Smooth muscle cell (in vitro differentiated cells): ENCODE measurements at regions not wholly inside any gene's neighbourhood (a gene's known extent, or its start where the extent isn't known, plus 50 kb on each side); places are given as distances from the start of the nearest gene placed in this dataset.

ENCODE experiments used
- DNase-seq: peaks from one replicate; lab custom pipeline; 2025; ENCODE audit not compliant: unreplicated experiment; lab: John Stamatoyannopoulos, UW
- H2AFZ ChIP-seq: fragments of 200-600 bp; sonication (generic); 2 replicates; pipeline ENCODE4 v1.6.0; 2016; ENCODE audit warnings: antibody characterized with exemption, low read depth, mild to moderate bottlenecking
- H3F3A ChIP-seq: fragments of 200-600 bp; sonication (generic); 2 replicates; pipeline ENCODE4 v1.6.0; 2017; ENCODE audit warnings: antibody characterized with exemption, low read depth
- H3K27ac ChIP-seq: fragments of 200-600 bp; sonication (generic); 2 replicates; pipeline ENCODE4 v1.5.1; 2016; ENCODE audit warnings: low read depth, mild to moderate bottlenecking
- H3K27me3 ChIP-seq: fragments of 200-600 bp; sonication (generic); 2 replicates; pipeline ENCODE4 v1.6.1; 2016; ENCODE audit warnings: low read depth, mild to moderate bottlenecking
- H3K36me3 ChIP-seq: fragments of 200-600 bp; sonication (generic); 2 replicates; pipeline ENCODE4 v1.5.1; 2016; ENCODE audit warnings: low read depth
- H3K4me1 ChIP-seq: fragments of 200-600 bp; sonication (generic); 2 replicates; pipeline ENCODE4 v1.5.1; 2016; ENCODE audit warnings: low read depth
- H3K4me2 ChIP-seq: fragments of 200-600 bp; sonication (generic); 2 replicates; pipeline ENCODE4 v1.6.0; 2016; ENCODE audit warnings: mild to moderate bottlenecking
- H3K4me3 ChIP-seq: fragments of 200-600 bp; sonication (generic); 2 replicates; pipeline ENCODE4 v1.5.1; 2016; ENCODE audit warnings: mild to moderate bottlenecking
- H3K79me2 ChIP-seq: fragments of 200-600 bp; sonication (generic); 2 replicates; pipeline ENCODE4 v1.6.0; 2016; ENCODE audit warnings: low read depth, mild to moderate bottlenecking
- H3K9ac ChIP-seq: fragments of 200-600 bp; sonication (generic); 2 replicates; pipeline ENCODE4 v1.6.0; 2016; ENCODE audit warnings: low read depth
- H3K9me3 ChIP-seq: fragments of 200-600 bp; sonication (generic); replicated peaks from 2 replicates; pipeline ENCODE4 v1.5.1; 2016; ENCODE audit warnings: low read depth
- H4K20me1 ChIP-seq: fragments of 200-600 bp; sonication (generic); 2 replicates; pipeline ENCODE4 v1.6.0; 2016; ENCODE audit warnings: low read depth
- WGBS: methylation state at CpG from one replicate; pipeline ENCODE4 v1.1.7; 2016; ENCODE audit warnings: low lambda C conversion rate; 5-methylcytosine and 5-hydroxymethylcytosine counted together
- TF ChIP-seq, protein P1 (sequence below): fragments of 200-600 bp; sonication (generic); IDR thresholded peaks from 2 replicates; pipeline ENCODE4 v1.5.1; 2017; ENCODE audit warnings: borderline replicate concordance, mild to moderate bottlenecking, antibody characterized with exemption; ENCODE audit not compliant: insufficient read depth, poor library complexity, severe bottlenecking

DNA sequence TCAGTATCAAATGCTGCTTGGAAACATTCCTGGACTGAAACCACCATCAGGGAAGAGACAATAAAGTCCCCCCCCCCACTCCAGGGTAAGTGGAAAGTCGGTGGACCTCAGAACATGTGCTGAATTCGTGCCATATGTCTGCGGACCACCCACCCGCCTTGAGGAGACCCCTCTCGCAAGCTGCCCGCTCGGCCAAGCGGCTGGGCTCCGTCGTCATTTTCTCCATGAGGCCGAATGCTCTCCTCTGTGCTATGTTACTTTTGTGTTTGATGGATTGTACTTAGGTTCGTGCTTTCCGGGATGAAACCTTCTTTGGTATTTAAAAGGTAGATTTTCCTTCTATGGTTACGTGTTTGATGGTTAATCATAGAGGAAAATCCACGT, 136.2 kb upstream of the RTL1 start:
- H4K20me1 ChIP-seq, result no peaks in the 10 kb centered on the region
- no peaks in the 10 kb centered on the region for H3K36me3 ChIP-seq

GRCh38 chr14:101040538-101041442, 137.3 kb upstream of the RTL1 start:
- Histone ChIP-seq H4K20me1 (no peaks in the 10 kb centered on the region), H3K4me1 (no peaks in the 10 kb centered on the region), H3F3A (no peaks in the 10 kb centered on the region), H3K9ac (no peak overlapping the region), H3K79me2 (no peaks in the 10 kb centered on the region), H3K4me2 (no peak overlapping the region), H3K27ac (no peak overlapping the region), H3K27me3 (no peaks in the 10 kb centered on the region), H2AFZ (no peak overlapping the region), H3K36me3 (no peaks in the 10 kb centered on the region), H3K4me3 (no peak overlapping the region), H3K9me3 (no peaks in the 10 kb centered on the region)
- 90% methylated on average over 21 of the region's 21 CpGs for WGBS
- DNase-seq, result no peak
- TF ChIP-seq, protein P1, sequence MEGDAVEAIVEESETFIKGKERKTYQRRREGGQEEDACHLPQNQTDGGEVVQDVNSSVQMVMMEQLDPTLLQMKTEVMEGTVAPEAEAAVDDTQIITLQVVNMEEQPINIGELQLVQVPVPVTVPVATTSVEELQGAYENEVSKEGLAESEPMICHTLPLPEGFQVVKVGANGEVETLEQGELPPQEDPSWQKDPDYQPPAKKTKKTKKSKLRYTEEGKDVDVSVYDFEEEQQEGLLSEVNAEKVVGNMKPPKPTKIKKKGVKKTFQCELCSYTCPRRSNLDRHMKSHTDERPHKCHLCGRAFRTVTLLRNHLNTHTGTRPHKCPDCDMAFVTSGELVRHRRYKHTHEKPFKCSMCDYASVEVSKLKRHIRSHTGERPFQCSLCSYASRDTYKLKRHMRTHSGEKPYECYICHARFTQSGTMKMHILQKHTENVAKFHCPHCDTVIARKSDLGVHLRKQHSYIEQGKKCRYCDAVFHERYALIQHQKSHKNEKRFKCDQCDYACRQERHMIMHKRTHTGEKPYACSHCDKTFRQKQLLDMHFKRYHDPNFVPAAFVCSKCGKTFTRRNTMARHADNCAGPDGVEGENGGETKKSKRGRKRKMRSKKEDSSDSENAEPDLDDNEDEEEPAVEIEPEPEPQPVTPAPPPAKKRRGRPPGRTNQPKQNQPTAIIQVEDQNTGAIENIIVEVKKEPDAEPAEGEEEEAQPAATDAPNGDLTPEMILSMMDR, result no peak

More for the DNA sequence above, 136.2 kb upstream of the RTL1 start:
- Histone ChIP-seq H3K4me3 (no peak overlapping the region), H3K27me3 (no peaks in the 10 kb centered on the region), H3F3A (no peaks in the 10 kb centered on the region), H3K9me3 (no peaks in the 10 kb centered on the region), H3K4me1 (no peaks in the 10 kb centered on the region), H3K79me2 (no peaks in the 10 kb centered on the region), H3K27ac (no peak overlapping the region), H3K9ac (no peak overlapping the region), H2AFZ (no peak overlapping the region), H3K4me2 (no peak overlapping the region)
- TF ChIP-seq, protein P1, result no peak
- no peak for DNase-seq
- 93% methylated on average over 15 of the region's 15 CpGs for WGBS

GRCh38 chr14:101043891-101044290, 140.4 kb upstream of the RTL1 start:
- H3K36me3 ChIP-seq, result no peaks in the 10 kb centered on the region
- no peak overlapping the region for H3K9ac ChIP-seq
- no peaks in the 10 kb centered on the region for H3K9me3 ChIP-seq
- no peak for DNase-seq
- no peak overlapping the region for H3K4me3 ChIP-seq
- TF ChIP-seq, protein P1, result no peak
- H3K27me3 ChIP-seq, result no peaks in the 10 kb centered on the region
- H3K4me1 ChIP-seq, result no peaks in the 10 kb centered on the region
- no peaks in the 10 kb centered on the region for H3K79me2 ChIP-seq
- H2AFZ ChIP-seq, result no peak overlapping the region
- H3F3A ChIP-seq, result no peaks in the 10 kb centered on the region
- no peak overlapping the region for H3K27ac ChIP-seq
- H4K20me1 ChIP-seq, result no peaks in the 10 kb centered on the region
- no peak overlapping the region for H3K4me2 ChIP-seq
- 95% methylated on average over 9 of the region's 9 CpGs for WGBS

DNA sequence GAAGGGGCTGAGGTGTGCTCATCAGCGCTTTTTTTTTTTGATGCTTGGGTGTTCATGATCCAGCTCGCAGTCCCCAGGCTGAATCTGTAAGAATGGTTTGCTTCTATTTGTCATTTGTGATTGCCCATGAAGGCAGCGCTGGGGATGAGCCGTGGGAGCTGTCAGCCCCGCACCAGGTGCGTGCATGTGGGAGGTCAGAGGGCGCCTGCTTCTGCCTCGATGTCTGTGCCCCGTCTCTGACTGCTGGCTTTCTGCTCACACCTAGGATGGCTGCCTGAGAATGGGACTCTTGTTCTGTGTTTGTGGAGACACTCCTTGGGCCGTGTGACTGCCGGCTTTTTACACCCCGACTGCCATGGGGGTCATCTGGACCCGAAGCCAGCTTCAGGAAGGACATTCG, 141.2 kb upstream of the RTL1 start:
- no peak overlapping the region for H3K4me2 ChIP-seq
- no peaks in the 10 kb centered on the region for H3F3A ChIP-seq
- H2AFZ ChIP-seq, result no peak overlapping the region
- H3K36me3 ChIP-seq, result no peaks in the 10 kb centered on the region
- no peaks in the 10 kb centered on the region for H3K9me3 ChIP-seq
- H3K79me2 ChIP-seq, result no peaks in the 10 kb centered on the region
- TF ChIP-seq, protein P1, result no peak
- no peak overlapping the region for H3K4me3 ChIP-seq
- no peaks in the 10 kb centered on the region for H3K27me3 ChIP-seq
- no peaks in the 10 kb centered on the region for H4K20me1 ChIP-seq
- H3K27ac ChIP-seq, result no peak overlapping the region
- WGBS, result 96% methylated on average over 14 of the region's 14 CpGs
- DNase-seq, result no peak
- no peaks in the 10 kb centered on the region for H3K4me1 ChIP-seq
- no peak overlapping the region for H3K9ac ChIP-seq
